Left ventricle myocardium inferior (tissue), 1 donor: ENCODE measurements at regions not wholly inside any gene's neighbourhood (a gene's known extent, or its start where the extent isn't known, plus 50 kb on each side); places are given as distances from the start of the nearest gene placed in this dataset.

Experiments used
- DNase-seq: peaks from one replicate; pipeline ENCODE4 v3.0.0-alpha.2; 2020
- H3K27ac ChIP-seq: fragments of 200-600 bp; replicated peaks from 2 replicates; pipeline ENCODE4 v1.8.0; 2021
- H3K27me3 ChIP-seq: fragments of 200-600 bp; 2 replicates; pipeline ENCODE4 v1.8.0; 2021; ENCODE audit warnings: low read depth
- H3K36me3 ChIP-seq: fragments of 200-600 bp; 2 replicates; pipeline ENCODE4 v1.8.0; 2021
- H3K4me1 ChIP-seq: fragments of 200-600 bp; 2 replicates; pipeline ENCODE4 v1.8.0; 2021
- H3K4me3 ChIP-seq: fragments of 200-600 bp; 2 replicates; pipeline ENCODE4 v1.8.0; 2021; ENCODE audit warnings: mild to moderate bottlenecking, moderate library complexity
- H3K9me3 ChIP-seq: fragments of 200-600 bp; replicated peaks from 2 replicates; pipeline ENCODE4 v1.8.0; 2021
- intact Hi-C: fragments of 100-400 bp; cut with micrococcal nuclease; formaldehyde crosslinking; loops from one replicate; pipeline ENCODE4 v1.11.0; 2022
- TF ChIP-seq, protein P1 (sequence below): fragments of 200-600 bp; IDR thresholded peaks from 2 replicates; pipeline ENCODE4 v1.8.0; 2021; ENCODE audit warnings: antibody characterized with exemption, mild to moderate bottlenecking, borderline replicate concordance
- donor health status: DM: no; HTN: yes; CAD: no; lungs with severe emphysema.

DNA sequence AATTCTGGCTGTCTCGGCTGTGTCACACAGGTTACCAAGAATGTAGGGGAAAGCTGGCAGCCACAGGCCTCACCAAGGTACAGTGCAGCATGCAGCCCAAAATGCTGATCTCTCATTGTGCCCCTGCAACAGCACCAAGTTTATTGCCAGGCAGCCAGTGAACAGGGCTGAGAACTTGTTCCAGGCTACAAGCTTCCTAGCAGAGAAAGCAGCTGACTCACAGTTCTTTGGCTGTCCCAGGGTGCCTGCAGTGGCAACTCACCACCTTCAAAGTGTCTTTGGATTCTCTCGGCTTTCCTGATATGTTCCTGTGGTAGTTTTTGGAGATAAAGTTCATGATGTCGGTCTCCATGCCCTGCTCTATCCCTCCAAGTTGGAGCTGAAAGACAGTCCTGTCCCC, 719.1 kb upstream of the ANO3 start:
- TF ChIP-seq, protein P1, sequence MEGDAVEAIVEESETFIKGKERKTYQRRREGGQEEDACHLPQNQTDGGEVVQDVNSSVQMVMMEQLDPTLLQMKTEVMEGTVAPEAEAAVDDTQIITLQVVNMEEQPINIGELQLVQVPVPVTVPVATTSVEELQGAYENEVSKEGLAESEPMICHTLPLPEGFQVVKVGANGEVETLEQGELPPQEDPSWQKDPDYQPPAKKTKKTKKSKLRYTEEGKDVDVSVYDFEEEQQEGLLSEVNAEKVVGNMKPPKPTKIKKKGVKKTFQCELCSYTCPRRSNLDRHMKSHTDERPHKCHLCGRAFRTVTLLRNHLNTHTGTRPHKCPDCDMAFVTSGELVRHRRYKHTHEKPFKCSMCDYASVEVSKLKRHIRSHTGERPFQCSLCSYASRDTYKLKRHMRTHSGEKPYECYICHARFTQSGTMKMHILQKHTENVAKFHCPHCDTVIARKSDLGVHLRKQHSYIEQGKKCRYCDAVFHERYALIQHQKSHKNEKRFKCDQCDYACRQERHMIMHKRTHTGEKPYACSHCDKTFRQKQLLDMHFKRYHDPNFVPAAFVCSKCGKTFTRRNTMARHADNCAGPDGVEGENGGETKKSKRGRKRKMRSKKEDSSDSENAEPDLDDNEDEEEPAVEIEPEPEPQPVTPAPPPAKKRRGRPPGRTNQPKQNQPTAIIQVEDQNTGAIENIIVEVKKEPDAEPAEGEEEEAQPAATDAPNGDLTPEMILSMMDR, result no peak

DNA sequence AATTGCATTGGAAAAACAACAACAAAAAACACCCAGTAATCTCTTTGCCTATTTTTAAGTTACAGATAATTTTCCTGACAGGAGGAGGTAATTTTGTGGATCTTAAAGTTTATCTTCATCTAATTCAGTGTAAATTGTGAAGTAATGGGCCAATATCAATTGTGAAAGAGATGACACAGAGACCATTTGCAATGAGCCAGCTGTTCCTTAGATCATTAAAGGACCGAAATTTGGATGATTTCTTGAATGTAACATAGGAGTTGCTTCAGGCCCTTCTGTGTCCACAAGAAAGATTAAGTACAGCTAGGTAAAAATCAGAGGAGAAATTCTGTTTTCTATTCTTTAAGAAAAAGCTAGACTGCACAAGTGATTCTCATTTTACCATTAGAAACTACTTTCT, 718.5 kb upstream of the ANO3 start:
- Histone ChIP-seq H3K4me3 (no peak overlapping the region), H3K36me3 (no peaks in the 10 kb centered on the region), H3K4me1 (no peaks in the 10 kb centered on the region), H3K27me3 (no peaks in the 10 kb centered on the region), H3K27ac (no peak overlapping the region), H3K9me3 (peaks cover 24% of the 10 kb centered on the region)
- TF ChIP-seq, protein P1, result no peak
- no peak for DNase-seq
- intact Hi-C loops, result no loop called here

More for the DNA sequence above, 719.1 kb upstream of the ANO3 start:
- no peak for DNase-seq
- H3K4me3 ChIP-seq, result no peak overlapping the region
- no peak overlapping the region for H3K27ac ChIP-seq
- intact Hi-C loops, result no loop called here
- peaks cover 27% of the 10 kb centered on the region for H3K9me3 ChIP-seq
- H3K27me3 ChIP-seq, result no peaks in the 10 kb centered on the region
- H3K4me1 ChIP-seq, result no peaks in the 10 kb centered on the region
- H3K36me3 ChIP-seq, result no peaks in the 10 kb centered on the region

DNA sequence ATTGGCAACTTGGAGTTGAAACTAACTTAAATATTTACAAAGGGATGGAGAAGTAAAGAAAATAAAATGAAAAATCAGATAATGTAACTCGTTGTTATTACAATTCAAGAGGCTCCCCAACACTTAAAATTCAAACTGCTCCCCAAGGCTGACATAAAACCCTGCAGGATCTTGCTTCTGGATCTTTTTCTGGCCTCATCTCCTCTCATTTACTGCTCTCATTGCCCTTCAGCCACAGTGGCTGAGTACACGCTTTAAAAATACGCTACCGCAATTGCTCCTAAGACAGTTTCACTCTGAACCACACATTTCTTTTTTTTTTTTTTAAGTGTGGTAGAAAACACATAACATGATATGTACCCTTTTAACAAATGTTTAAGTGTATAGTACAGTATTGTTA, 718.1 kb upstream of the ANO3 start:
- Histone ChIP-seq H3K27ac (no peak overlapping the region), H3K36me3 (no peaks in the 10 kb centered on the region), H3K9me3 (peaks cover 20% of the 10 kb centered on the region), H3K27me3 (no peaks in the 10 kb centered on the region), H3K4me1 (no peaks in the 10 kb centered on the region), H3K4me3 (no peak overlapping the region)
- intact Hi-C loops, result no loop called here
- TF ChIP-seq, protein P1, result no peak
- DNase-seq, result no peak

DNA sequence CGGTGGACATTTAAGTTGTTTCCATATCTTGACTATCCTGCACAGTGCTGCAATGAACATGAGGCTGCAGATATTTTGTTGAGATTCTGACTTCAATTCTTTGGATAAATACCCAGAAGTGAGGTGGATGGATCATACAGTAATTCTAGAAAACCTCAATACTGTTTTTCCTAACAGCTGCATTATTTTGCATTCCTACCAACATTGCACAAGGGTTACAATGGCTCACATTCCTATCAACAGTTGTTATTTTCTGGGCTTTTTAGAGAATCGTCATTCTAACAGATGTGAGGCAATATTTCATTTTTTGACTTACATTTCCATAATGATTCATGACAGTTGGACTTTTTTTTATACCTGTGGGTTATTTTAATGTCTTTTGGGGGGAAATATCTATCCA, 716.9 kb upstream of the ANO3 start:
- intact Hi-C loops, result no loop called here
- DNase-seq, result no peak
- no peaks in the 10 kb centered on the region for H3K36me3 ChIP-seq
- H3K9me3 ChIP-seq, result peaks cover 18% of the 10 kb centered on the region
- TF ChIP-seq, protein P1, result no peak
- H3K27me3 ChIP-seq, result no peaks in the 10 kb centered on the region
- H3K4me1 ChIP-seq, result no peaks in the 10 kb centered on the region
- H3K4me3 ChIP-seq, result no peak overlapping the region
- H3K27ac ChIP-seq, result no peak overlapping the region

DNA sequence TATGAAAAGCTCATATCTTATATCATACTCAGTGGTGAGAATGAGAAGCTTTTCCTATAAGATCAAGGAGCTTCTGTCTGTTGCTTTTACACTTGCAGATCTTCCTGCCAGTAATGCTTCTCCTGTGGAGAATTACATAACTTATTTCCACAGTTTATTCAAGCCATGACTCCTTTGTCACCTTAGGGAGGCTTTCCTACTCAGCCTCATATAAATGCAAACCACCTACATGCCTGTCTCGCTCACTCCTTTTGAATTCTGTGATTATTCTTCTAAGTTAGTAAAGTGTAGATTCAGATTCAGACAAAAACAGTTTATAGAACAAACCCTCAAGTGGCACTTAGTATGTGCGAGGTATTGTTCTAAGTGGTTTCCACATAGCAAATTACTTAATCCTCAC, 716.1 kb upstream of the ANO3 start:
- intact Hi-C loops, result no loop called here
- DNase-seq, result no peak
- H3K4me1 ChIP-seq, result no peaks in the 10 kb centered on the region
- H3K27me3 ChIP-seq, result no peaks in the 10 kb centered on the region
- H3K9me3 ChIP-seq, result peaks cover 16% of the 10 kb centered on the region
- no peak overlapping the region for H3K4me3 ChIP-seq
- H3K36me3 ChIP-seq, result no peaks in the 10 kb centered on the region
- TF ChIP-seq, protein P1, result no peak
- no peak overlapping the region for H3K27ac ChIP-seq

DNA sequence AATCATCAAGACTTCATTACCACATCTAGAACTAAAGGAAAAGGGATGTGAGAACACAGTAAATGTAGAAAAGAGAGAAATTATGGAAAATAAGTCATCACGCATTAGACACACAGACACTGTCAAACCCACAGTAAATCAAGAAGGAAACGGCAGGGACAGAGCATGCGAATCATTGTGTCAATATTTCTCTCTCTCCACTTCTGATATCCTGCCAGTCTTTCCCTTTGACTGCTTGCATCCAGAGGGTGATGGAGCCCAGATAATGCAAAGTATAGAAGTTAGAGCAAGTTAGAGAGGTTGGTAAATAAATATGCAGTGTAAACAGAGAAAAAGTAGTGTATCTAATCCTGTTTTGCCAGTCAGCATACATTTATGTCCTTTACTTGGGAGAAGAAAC, 706.8 kb upstream of the ANO3 start:
- Histone ChIP-seq H3K9me3 (peaks cover 14% of the 10 kb centered on the region), H3K36me3 (no peaks in the 10 kb centered on the region), H3K27me3 (no peaks in the 10 kb centered on the region), H3K4me1 (no peaks in the 10 kb centered on the region), H3K4me3 (no peak overlapping the region), H3K27ac (no peak overlapping the region)
- TF ChIP-seq, protein P1, result no peak
- intact Hi-C loops, result no loop called here
- DNase-seq, result no peak
